Left hindlimb (tissue), 1 donor: ENCODE measurements at regions not wholly inside any gene's neighbourhood (a gene's known extent, or its start where the extent isn't known, plus 50 kb on each side); places are given as distances from the start of the nearest gene placed in this dataset.

ENCODE experiments used
- DNase-seq: peaks from one replicate; pipeline ENCODE4 v3.0.0-alpha.2; 2018

DNA sequence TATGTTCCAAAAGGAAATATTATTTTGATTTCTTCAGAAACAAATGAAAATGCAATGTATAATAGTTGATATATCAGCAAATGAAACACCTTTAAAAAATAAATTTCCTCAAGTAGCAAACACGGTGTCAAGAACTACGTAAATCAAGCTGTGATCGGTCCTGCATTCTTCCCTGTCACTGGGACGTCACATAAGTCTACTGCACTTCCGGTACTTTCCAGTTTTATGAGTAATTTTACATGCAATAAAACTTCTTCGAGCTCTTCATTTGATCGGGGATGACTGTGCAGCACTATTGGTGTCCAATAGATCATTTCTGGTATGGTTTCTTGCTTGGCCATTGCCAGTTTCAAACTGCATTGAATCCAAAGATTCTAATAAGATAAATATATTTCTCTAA lies 114.0 kb upstream of the VEGFC start:
- no peak for DNase-seq

DNA sequence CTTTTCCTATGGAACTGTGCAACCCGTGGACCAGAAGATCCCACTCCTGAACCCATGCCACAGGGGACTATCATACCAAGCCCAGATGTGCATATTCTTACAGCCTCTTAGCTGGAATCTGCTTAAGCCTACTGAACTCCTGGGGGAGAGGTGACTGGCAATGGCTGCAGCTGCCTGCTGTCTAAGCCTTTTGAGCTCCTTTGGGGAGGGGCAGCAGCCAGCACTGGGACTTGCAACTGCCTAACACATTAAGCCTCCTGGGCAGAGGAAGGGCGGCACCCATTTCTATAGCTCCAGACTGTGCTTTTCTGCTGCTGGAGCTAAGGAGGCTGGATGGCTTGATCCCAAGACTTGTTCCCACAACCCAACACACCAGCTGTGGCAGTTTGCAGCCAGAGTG lies 117.9 kb upstream of the VEGFC start:
- no peak for DNase-seq

GRCh38 chr4:176919631-176920030 lies 126.9 kb upstream of the VEGFC start:
- no peak for DNase-seq

DNA sequence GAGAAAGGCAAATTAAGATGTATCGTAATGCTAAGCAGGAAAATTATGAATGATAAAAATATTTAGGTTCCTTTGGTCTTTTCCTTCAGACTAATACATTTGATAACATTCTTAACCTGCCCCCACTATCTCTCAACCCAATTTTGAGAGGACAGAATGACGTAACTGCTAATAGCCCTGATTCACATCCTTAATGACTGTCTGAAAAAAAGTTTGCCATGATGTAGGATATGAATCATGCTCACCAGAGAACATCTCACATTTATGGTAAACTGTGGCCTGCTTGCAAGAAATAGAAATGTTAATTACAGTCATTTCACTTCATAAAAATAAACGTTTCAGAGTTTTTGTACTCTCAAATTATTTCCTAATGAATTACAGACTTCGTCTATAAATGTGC lies 128.0 kb upstream of the VEGFC start:
- no peak for DNase-seq

DNA sequence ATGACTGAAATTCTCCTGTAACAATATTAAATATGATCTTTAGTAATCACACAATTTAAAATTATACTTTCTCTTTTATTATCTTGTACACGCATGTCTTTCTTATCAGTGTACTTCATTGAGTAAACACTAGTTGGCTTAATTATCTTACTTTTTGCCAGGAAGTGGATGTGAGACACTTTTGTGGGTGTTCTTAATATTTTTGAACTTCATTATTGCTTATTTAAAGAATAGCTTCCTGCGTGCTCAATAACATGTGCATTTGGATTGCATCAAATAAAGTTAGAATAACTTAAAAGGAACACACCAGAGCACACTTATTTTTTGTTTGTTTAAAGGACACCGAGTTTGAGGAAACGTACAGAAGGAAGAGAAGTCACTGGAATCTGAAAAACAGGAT lies 128.5 kb upstream of the VEGFC start:
- no peak for DNase-seq

DNA sequence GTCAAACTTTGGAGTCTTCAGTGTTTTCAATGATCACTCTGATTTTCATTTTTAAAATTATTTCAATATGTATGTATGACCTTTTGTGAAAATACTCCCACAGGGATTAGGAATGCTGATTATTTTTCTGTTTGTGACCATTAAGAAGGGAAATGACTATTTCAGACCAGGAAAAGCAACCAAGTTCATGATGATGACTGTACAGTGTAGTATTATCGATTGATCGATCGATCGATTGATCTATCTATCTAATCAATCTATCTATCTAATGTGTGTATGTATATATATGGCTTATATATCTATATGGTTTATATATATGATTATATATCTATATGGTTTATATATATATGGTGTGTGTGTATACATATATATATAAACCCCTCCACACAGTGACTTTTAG lies 131.5 kb upstream of the VEGFC start:
- DNase-seq, result no peak

DNA sequence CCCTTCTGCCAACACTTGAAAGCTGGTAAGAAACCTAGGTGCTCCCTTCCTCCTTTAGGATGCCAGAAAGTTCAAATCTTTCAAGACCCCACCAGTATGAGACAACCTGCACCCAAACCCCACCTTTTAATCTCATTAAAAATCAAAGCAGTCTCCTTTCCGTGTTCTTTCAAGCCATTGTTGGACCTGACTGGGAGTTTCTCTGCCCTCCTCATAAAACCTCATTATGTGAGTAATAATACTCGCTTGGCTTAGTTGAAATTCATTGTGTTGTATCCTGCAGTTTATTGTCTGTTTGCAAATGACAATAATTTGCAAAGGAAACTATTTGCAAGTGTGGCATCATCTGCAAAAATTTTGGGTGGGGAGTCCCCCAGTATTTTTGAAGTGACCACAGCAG lies 133.2 kb upstream of the VEGFC start:
- no peak for DNase-seq

DNA sequence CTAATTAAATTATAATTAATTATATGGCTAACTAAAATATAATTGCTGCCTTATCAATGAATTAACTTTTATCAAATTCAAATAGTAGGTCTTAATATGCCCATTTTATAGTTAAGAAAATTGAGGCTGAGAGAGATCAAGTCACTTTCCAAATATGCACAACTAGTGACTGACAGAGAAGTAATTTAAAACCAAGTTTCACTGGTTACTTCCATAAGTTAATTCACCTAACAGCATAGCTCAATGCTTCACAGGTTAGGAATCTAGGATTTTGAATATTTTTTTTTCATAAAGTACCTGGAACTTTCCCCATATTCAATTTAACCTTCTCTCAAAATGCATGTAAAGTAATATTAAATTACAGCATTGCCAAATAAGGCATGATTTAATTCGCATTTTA lies 134.4 kb upstream of the VEGFC start:
- no peak for DNase-seq

DNA sequence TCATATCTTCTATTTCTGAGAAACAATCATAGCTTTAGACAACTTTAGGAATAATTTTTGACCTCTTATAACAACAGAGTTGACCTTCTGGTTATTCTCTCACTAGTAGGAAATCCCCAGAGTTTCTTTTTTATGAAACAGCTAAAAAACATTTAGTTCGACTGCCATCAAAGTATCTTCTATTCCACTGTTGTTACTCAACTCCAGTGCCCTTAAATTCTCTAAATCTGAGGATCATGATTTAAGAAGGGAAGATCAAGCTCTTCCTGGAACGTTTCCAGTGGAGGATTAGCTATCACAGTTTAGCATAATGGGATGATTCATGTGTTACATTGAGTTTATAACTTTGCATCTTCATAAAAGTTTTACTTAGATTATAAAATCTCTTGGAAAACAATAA lies 134.9 kb upstream of the VEGFC start:
- DNase-seq, result no peak

GRCh38 chr4:176939445-176939844 lies 146.7 kb upstream of the VEGFC start:
- DNase-seq, result no peak

- DNase-seq, result no peak
These were observed 152.6 kb upstream of the VEGFC start for GRCh38 chr4:176945334-176945733.

DNA sequence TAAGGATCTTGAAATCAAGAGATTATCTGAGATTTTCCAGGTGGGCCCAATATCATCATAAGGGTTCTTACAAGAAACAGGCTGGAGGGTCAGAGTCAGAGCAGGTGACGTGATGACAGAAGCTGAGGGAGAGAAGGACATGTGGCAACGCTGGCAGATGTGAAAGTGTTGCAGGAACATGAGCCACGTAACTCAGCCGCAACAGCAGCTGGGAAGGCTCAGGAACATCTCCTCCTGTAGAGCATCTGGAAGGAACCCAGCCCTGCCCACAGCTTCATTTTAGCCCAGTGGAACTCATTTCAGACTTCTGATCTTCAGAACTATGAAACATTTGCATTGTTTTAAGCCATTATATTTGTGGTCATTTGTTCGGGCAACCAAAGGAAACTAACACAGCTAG lies 156.3 kb upstream of the VEGFC start:
- DNase-seq, result no peak

DNA sequence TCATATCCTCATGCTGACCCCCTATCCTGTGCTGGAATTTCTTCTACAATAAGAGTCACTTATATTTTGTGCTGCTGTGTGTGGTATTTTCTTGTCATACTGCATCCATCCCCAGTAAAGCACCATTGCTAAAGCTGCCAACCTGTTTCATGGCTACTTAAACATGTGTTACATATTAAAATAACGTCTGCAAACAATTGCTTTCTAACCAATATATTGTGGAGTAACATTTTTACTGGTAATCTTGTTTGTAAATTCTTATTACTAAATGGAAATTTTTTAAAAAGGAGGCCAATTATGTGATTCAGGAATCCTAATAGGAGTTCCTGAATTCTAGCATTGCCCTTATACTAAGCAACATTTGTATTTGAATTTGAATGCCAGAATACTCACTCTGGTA lies 160.3 kb upstream of the VEGFC start:
- no peak for DNase-seq

GRCh38 chr4:176957353-176958118 lies 164.8 kb upstream of the VEGFC start:
- DNase-seq, result no peak

- no peak for DNase-seq
These were observed 167.3 kb upstream of the VEGFC start for GRCh38 chr4:176959980-176960379.

DNA sequence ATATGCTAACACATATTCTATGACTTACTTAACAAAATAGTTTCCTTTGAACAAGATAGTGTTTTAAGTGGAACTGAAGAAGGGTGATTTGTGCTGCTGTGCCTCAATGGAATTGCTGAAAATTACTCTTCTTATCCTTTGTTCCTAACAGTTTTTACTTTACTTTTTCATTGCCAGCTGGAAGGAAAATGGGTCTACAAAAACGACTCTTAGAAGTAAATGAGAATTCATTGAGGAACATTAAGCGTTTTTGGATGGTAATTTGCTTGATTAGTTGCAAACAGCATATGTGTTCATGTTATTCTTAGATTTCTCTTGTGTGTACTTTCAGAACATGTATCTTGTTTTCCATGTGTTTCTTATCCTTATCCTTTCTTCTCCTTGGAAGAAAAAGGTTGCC lies 170.4 kb upstream of the VEGFC start:
- no peak for DNase-seq

GRCh38 chr4:176964116-176964691 lies 171.5 kb upstream of the VEGFC start:
- DNase-seq, result no peak

- DNase-seq, result no peak
These were observed 174.9 kb upstream of the VEGFC start for GRCh38 chr4:176967586-176967985.

GRCh38 chr4:176968094-176968493 lies 175.4 kb upstream of the VEGFC start:
- DNase-seq, result no peak

DNA sequence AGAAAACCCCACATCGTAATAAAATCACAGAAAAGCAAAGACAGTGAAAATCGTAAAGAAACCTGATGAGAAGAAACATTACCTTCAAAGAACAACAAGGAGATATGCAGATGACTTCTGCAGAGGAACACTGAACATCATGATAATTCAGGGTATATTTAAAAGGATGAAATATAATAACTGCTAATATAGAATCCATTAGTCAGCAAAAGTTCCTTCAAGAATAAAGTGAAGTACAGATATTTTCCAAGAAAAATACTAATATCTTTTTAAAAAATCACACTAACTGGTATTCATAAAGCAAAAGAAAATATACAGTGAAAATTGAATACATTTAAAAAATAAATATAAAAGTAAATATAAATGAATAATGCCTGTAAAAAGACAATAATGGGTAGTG lies 176.3 kb upstream of the VEGFC start:
- DNase-seq, result no peak

DNA sequence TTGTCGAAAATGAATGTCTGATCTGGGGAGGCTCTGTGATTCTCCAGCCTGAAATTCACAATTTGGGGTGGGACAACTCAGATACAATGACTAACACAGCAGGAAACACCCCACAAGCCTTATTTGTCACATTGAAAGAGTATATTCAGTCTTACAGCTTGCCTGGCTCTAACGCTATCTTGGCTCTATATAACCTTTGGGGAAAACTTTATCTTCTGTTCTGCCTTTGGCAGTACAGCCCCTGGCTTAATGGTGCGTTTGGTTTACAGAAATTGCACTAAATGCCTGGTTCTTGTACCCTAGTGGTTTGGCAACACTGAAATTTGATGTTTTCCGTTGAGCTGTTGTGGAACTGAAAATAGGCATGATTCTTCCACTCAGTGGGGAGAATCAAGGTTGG lies 178.1 kb upstream of the VEGFC start:
- DNase-seq, result peak; percentile 33

GRCh38 chr4:176971576-176972115 lies 178.9 kb upstream of the VEGFC start:
- DNase-seq, result no peak

DNA sequence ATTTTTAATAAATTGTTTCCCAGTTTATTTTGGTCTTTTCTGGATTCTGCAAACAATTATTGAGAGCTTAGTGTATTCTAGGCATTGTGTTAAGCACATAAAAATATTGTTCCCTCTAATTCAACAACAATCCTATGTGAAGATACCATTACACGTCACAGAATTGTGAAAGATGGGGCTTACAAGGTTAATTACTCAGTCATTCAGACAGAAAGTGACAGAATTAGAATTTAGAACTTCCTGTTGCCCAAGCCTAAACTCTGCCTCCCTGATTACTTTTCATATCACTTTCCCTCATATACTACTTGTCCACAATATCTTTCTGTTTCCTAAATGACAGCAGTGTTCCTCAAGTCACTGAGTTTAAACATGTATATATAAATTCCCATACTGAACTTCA lies 186.7 kb upstream of the VEGFC start:
- DNase-seq, result no peak

- no peak for DNase-seq
These were observed 188.4 kb upstream of the VEGFC start for GRCh38 chr4:176981074-176981473.

DNA sequence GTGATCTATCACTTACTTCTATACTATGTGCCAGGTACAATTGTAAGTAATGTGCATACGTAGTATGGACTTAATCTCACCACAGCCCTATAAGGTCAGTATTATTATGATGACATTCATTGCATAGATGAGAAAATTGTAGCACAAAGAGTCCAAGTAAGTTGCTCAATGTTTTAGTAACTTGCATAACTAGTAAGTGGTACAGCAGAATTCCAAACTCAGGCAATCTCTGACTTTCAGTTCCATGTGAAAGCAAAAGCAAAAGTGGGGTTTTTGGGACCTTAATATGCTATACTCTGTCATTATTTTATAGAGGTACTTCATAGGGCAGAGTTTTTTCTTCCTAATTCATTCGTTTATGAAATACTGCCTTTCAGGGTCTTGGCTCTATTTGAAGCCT lies 188.8 kb upstream of the VEGFC start:
- no peak for DNase-seq
